Lower leg skin (tissue), 3 donors: ENCODE measurements at regions not wholly inside any gene's neighbourhood (a gene's known extent, or its start where the extent isn't known, plus 50 kb on each side); places are given as distances from the start of the nearest gene placed in this dataset.

Experiments
- POLR2A ChIP-seq, 2 donors: fragments of 450-650 bp; IDR thresholded peaks; one replicate each; pipeline ENCODE4 v1.6.1; 2016 to 2017; ENCODE audit warnings: antibody characterized with exemption in 2 of 2, mild to moderate bottlenecking in 1 of 2, moderate library complexity in 1 of 2
- TF ChIP-seq, protein P1 (sequence below), 3 donors: fragments of 450-650 bp; IDR thresholded peaks; one replicate each; pipeline ENCODE4 v1.5.1; 2016; ENCODE audit warnings: antibody characterized with exemption in 3 of 3, mild to moderate bottlenecking in 3 of 3, moderate library complexity in 2 of 3

DNA sequence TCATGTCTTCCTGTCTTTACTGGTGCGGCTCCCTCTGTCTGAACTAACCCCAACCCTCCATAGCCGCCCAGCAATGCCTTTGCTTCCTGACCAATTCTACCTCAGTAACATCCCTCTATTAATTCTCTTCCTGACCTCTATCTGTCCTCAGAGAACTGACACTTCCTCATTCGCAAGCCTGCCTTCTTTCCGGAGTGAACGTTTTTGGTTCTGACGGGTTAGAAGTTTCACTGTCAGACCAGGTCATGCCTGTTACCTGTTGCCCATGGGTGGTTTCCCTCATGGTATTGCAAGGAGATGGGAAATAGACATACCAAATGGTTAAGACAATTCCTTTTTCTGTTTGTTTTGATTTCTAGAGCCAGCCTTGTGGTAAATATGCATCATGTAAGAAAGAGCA is 453.4 kb upstream of the SLC14A2 start:
- TF ChIP-seq, protein P1, sequence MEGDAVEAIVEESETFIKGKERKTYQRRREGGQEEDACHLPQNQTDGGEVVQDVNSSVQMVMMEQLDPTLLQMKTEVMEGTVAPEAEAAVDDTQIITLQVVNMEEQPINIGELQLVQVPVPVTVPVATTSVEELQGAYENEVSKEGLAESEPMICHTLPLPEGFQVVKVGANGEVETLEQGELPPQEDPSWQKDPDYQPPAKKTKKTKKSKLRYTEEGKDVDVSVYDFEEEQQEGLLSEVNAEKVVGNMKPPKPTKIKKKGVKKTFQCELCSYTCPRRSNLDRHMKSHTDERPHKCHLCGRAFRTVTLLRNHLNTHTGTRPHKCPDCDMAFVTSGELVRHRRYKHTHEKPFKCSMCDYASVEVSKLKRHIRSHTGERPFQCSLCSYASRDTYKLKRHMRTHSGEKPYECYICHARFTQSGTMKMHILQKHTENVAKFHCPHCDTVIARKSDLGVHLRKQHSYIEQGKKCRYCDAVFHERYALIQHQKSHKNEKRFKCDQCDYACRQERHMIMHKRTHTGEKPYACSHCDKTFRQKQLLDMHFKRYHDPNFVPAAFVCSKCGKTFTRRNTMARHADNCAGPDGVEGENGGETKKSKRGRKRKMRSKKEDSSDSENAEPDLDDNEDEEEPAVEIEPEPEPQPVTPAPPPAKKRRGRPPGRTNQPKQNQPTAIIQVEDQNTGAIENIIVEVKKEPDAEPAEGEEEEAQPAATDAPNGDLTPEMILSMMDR (IDR thresholded peaks at IDR 0.05), result no peak
- TF ChIP-seq POLR2A (IDR thresholded peaks at IDR 0.05), result no peak
